ENCODE measurements at regions not wholly inside any gene's neighbourhood (a gene's known extent, or its start where the extent isn't known, plus 50 kb on each side); places are given as distances from the start of the nearest gene placed in this dataset.

GRCh38 chrX:117053260-117053659 lies 590.5 kb upstream of the CT83 start:
- no peak overlapping the region for H3K4me3 Mint-ChIP-seq
- no peak overlapping the region for H3K27ac Mint-ChIP-seq
- peaks cover 5% of the 10 kb centered on the region for H3K9me3 Mint-ChIP-seq (ENCODE audit: low read depth)
- no peaks in the 10 kb centered on the region for H3K4me1 Mint-ChIP-seq
- ChIA-PET POLR2A (no interaction called here), CTCF (no interaction called here)
- intact Hi-C loops (cut with DNase I, micrococcal nuclease) = no loop called here
- DNase-seq (no peak), ATAC-seq (no peak)
- no peaks in the 10 kb centered on the region for H3K36me3 Mint-ChIP-seq (ENCODE audit: low read depth)
- H3K27me3 Mint-ChIP-seq = no peaks in the 10 kb centered on the region

DNA sequence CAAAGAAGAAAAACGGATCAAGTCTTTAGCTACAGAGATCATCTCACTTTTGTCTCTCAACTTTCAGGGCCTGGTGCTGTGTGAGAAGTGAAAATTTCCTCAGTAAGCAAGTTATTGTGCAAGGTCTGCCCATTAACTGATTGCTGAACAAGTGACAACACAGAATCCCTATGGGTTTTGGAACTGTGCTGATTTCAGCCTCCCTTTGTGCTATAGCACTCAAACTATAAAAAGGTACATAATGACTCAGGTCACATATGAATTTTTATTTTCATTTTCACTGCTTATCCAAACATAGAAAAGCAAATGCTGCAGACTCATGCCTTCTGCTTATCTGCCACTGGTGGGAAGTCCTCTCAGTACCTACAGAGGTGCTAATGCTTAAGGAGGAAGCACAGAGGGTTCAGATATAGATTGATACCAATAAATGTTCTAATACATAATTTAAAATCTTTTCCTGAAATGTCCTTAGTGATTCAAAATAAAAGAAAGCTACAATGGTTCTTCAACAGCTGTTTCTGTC lies 576.2 kb upstream of the CT83 start:
- H3K4me1 Mint-ChIP-seq = no peaks in the 10 kb centered on the region
- intact Hi-C loops (cut with DNase I, micrococcal nuclease) = no loop called here
- POLR2A ChIA-PET = no interaction called here

DNA sequence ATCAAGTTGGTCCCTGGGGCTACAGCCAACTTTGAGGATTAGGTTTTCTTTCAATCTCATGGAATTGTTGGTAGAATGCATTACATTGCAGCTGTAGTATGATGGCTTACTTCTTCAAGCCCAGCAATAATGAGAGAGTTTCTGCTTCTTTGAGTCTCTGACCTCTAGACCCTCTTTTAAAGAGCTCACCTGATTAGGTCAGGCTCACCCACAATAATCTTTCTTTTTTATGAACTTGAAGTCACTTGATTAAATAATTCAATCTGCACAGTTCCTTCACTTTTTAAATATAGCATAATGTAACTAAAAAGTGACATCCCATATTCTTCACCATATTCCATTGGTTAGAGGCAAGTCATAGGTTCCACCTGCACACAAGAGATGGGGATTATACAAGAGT lies 547.5 kb upstream of the CT83 start:
- Mint-ChIP-seq H3K36me3 (ENCODE audit: low read depth) (no peaks in the 10 kb centered on the region), H3K9me3 (ENCODE audit: low read depth) (peaks cover 4% of the 10 kb centered on the region), H3K27me3 (no peaks in the 10 kb centered on the region), H3K27ac (no peak overlapping the region), H3K4me1 (no peaks in the 10 kb centered on the region), H3K4me3 (no peak overlapping the region)
- POLR2A ChIA-PET = no interaction called here
- intact Hi-C loops (cut with DNase I, micrococcal nuclease) = no loop called here
- CTCF ChIA-PET = interaction anchor here (0.7 kb wide), 1 partner anchor 611 kb away, joined by 3 read pairs; no protein-coding TSS in a partner anchor
- DNase-seq = no peak
- ATAC-seq = no peak

More for the DNA sequence above, 576.2 kb upstream of the CT83 start:
- Mint-ChIP-seq H3K36me3 (ENCODE audit: low read depth) (no peaks in the 10 kb centered on the region), H3K27ac (no peak overlapping the region), H3K27me3 (no peaks in the 10 kb centered on the region), H3K9me3 (ENCODE audit: low read depth) (no peaks in the 10 kb centered on the region), H3K4me3 (no peak overlapping the region)
- ATAC-seq (no peak), DNase-seq (no peak)
- CTCF ChIA-PET = no interaction called here

DNA sequence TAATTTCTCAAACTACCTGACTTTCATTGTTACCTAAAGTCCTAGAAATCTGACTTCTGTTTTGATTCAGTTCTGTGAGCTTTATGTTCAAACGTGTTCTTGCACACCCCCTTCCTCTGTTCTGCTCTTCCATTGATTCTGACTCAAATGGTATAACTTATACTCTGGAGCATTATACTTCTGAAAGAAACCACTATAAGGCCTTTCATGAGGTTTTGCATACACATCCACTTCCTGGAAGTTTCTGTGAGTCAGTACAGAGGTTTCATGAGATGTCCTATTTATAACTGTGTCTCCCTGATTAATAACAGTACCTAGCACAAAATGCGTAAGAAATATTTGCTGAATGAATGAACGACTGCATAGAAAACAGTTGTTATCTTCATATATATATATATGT lies 540.2 kb upstream of the CT83 start:
- CTCF ChIA-PET = no interaction called here
- H3K4me1 Mint-ChIP-seq = no peaks in the 10 kb centered on the region
- H3K36me3 Mint-ChIP-seq (ENCODE audit: low read depth) = no peaks in the 10 kb centered on the region
- DNase-seq = no peak
- peaks cover 3% of the 10 kb centered on the region for H3K9me3 Mint-ChIP-seq (ENCODE audit: low read depth)
- ATAC-seq = no peak
- intact Hi-C loops (cut with DNase I, micrococcal nuclease) = no loop called here
- H3K27ac Mint-ChIP-seq = no peak overlapping the region
- no peak overlapping the region for H3K4me3 Mint-ChIP-seq
- no peaks in the 10 kb centered on the region for H3K27me3 Mint-ChIP-seq
- POLR2A ChIA-PET = no interaction called here

GRCh38 chrX:116975517-116975916 lies 512.7 kb upstream of the CT83 start:
- no peaks in the 10 kb centered on the region for H3K36me3 Mint-ChIP-seq (ENCODE audit: low read depth)
- DNase-seq (no peak), ATAC-seq (no peak)
- ChIA-PET POLR2A (no interaction called here), CTCF (no interaction called here)
- no peaks in the 10 kb centered on the region for H3K4me1 Mint-ChIP-seq
- no peaks in the 10 kb centered on the region for H3K9me3 Mint-ChIP-seq (ENCODE audit: low read depth)
- H3K27me3 Mint-ChIP-seq = no peaks in the 10 kb centered on the region
- H3K27ac Mint-ChIP-seq = no peak overlapping the region
- intact Hi-C loops (cut with DNase I, micrococcal nuclease) = no loop called here
- no peak overlapping the region for H3K4me3 Mint-ChIP-seq

DNA sequence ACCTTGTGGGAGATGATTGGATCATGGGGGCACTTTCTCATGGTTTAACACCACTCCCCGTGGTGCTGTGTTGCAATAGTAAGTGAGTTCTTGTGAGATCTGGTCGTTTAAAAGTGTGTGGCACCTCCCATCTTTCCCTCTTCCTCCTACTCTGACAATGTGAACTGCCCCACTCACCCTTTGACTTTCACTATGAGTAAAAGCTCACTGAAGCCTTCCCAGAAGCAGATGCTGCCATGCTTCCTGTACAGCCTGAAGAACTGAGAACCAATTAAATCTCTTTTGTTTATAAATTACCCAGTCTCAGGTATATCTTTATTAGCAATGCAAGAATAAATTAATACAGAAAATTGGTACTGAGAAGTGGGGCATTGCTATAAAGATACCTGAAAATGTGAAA lies 509.6 kb upstream of the CT83 start:
- ChIA-PET CTCF (no interaction called here), POLR2A (no interaction called here)
- no peaks in the 10 kb centered on the region for H3K4me1 Mint-ChIP-seq
- no peaks in the 10 kb centered on the region for H3K36me3 Mint-ChIP-seq (ENCODE audit: low read depth)
- DNase-seq = no peak
- H3K27ac Mint-ChIP-seq = no peak overlapping the region
- H3K4me3 Mint-ChIP-seq = no peak overlapping the region
- intact Hi-C loops (cut with DNase I, micrococcal nuclease) = no loop called here
- ATAC-seq = no peak
- H3K9me3 Mint-ChIP-seq (ENCODE audit: low read depth) = no peaks in the 10 kb centered on the region
- H3K27me3 Mint-ChIP-seq = no peaks in the 10 kb centered on the region

GRCh38 chrX:116961872-116962582 lies 499.3 kb upstream of the CT83 start:
- Mint-ChIP-seq H3K4me1 (no peaks in the 10 kb centered on the region), H3K27me3 (no peaks in the 10 kb centered on the region), H3K9me3 (ENCODE audit: low read depth) (no peaks in the 10 kb centered on the region), H3K27ac (no peak overlapping the region), H3K4me3 (no peak overlapping the region), H3K36me3 (ENCODE audit: low read depth) (no peaks in the 10 kb centered on the region)
- no peak for ATAC-seq
- intact Hi-C loops (cut with DNase I, micrococcal nuclease) = no loop called here
- DNase-seq = no peak
- ChIA-PET CTCF (interaction anchor here (0.6 to 0.7 kb wide), 2 partner anchors 32 to 425 kb away, joined by 3 to 4 read pairs; no protein-coding TSS in a partner anchor), POLR2A (no interaction called here)

GRCh38 chrX:116930311-116930710 lies 467.5 kb upstream of the CT83 start:
- CTCF ChIA-PET = no interaction called here
- Mint-ChIP-seq H3K36me3 (ENCODE audit: low read depth) (no peaks in the 10 kb centered on the region), H3K4me1 (no peaks in the 10 kb centered on the region), H3K4me3 (no peak overlapping the region), H3K9me3 (ENCODE audit: low read depth) (no peaks in the 10 kb centered on the region), H3K27me3 (no peaks in the 10 kb centered on the region), H3K27ac (no peak overlapping the region)
- POLR2A ChIA-PET = no interaction called here
- intact Hi-C loops (cut with DNase I, micrococcal nuclease) = no loop called here
- no peak for DNase-seq
- no peak for ATAC-seq

GRCh38 chrX:116897526-116897925 lies 434.8 kb upstream of the CT83 start:
- H3K27ac Mint-ChIP-seq = no peak overlapping the region
- intact Hi-C loops (cut with DNase I, micrococcal nuclease) = no loop called here
- H3K27me3 Mint-ChIP-seq = no peaks in the 10 kb centered on the region
- no peaks in the 10 kb centered on the region for H3K9me3 Mint-ChIP-seq (ENCODE audit: low read depth)
- H3K36me3 Mint-ChIP-seq (ENCODE audit: low read depth) = no peaks in the 10 kb centered on the region
- H3K4me1 Mint-ChIP-seq = no peaks in the 10 kb centered on the region
- ChIA-PET POLR2A (no interaction called here), CTCF (no interaction called here)
- ATAC-seq (no peak), DNase-seq (no peak)
- no peak overlapping the region for H3K4me3 Mint-ChIP-seq

GRCh38 chrX:116881961-116882360 lies 419.2 kb upstream of the CT83 start:
- ChIA-PET POLR2A (no interaction called here), CTCF (no interaction called here)
- ATAC-seq (no peak), DNase-seq (no peak)
- no peaks in the 10 kb centered on the region for H3K27me3 Mint-ChIP-seq
- no peak overlapping the region for H3K4me3 Mint-ChIP-seq
- no peaks in the 10 kb centered on the region for H3K36me3 Mint-ChIP-seq (ENCODE audit: low read depth)
- intact Hi-C loops (cut with DNase I, micrococcal nuclease) = no loop called here
- no peaks in the 10 kb centered on the region for H3K4me1 Mint-ChIP-seq
- peaks cover 4% of the 10 kb centered on the region for H3K9me3 Mint-ChIP-seq (ENCODE audit: low read depth)
- no peak overlapping the region for H3K27ac Mint-ChIP-seq

- H3K4me3 Mint-ChIP-seq = no peak overlapping the region
- ChIA-PET CTCF (no interaction called here), POLR2A (no interaction called here)
- no peaks in the 10 kb centered on the region for H3K27me3 Mint-ChIP-seq
- no peaks in the 10 kb centered on the region for H3K36me3 Mint-ChIP-seq (ENCODE audit: low read depth)
- no peaks in the 10 kb centered on the region for H3K4me1 Mint-ChIP-seq
- intact Hi-C loops (cut with DNase I, micrococcal nuclease) = no loop called here
- DNase-seq (no peak), ATAC-seq (no peak)
- H3K27ac Mint-ChIP-seq = no peak overlapping the region
- peaks cover 2% of the 10 kb centered on the region for H3K9me3 Mint-ChIP-seq (ENCODE audit: low read depth)
These were observed 410.9 kb upstream of the CT83 start for GRCh38 chrX:116873671-116874070.

DNA sequence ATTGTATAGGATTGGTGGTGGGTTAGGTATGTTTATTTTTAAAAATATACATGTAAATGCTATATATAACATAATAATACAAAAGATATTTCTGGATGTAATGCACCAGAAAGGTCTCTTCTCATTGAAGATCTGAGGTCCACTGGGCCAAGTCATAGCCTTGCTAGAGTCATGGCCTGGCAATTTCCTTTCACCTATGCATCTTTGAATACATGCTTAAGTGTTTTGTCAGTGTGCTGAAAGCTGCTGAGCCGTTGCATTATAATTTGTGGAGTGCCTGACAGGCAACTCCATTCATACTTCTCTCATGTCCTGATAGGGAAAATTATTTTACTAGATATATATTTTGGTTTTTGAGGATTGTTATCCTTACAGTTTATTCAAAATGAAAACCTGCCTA lies 410.2 kb upstream of the CT83 start:
- no peaks in the 10 kb centered on the region for H3K36me3 Mint-ChIP-seq (ENCODE audit: low read depth)
- DNase-seq = no peak
- H3K9me3 Mint-ChIP-seq (ENCODE audit: low read depth) = peaks cover 2% of the 10 kb centered on the region
- no peak for ATAC-seq
- no peaks in the 10 kb centered on the region for H3K4me1 Mint-ChIP-seq
- H3K4me3 Mint-ChIP-seq = no peak overlapping the region
- H3K27me3 Mint-ChIP-seq = no peaks in the 10 kb centered on the region
- intact Hi-C loops (cut with DNase I, micrococcal nuclease) = no loop called here
- ChIA-PET POLR2A (no interaction called here), CTCF (no interaction called here)
- no peak overlapping the region for H3K27ac Mint-ChIP-seq

DNA sequence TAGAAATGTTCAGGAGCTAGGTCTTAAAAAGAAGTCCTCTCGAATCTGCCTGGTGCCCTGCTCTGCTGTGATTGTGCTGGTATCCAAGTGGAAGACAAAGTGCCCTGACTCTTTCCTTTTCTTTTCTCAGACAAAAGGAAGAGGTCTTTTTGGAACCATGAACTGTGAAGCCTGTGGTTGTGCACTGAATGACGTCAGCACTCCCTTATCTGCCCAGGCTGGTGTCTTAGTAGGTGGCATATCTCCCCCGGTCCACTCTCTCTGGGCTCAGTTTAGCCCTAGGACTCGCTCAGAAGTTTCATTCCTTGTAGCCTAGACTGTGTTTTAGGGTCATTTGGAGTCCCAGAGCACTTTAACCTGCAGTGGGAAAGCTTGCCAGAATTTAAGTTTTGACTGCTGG lies 400.3 kb upstream of the CT83 start:
- H3K4me3 Mint-ChIP-seq = no peak overlapping the region
- ATAC-seq (no peak), DNase-seq (no peak)
- no peak overlapping the region for H3K27ac Mint-ChIP-seq
- intact Hi-C loops (cut with DNase I, micrococcal nuclease) = no loop called here
- no peaks in the 10 kb centered on the region for H3K4me1 Mint-ChIP-seq
- no peaks in the 10 kb centered on the region for H3K36me3 Mint-ChIP-seq (ENCODE audit: low read depth)
- no peaks in the 10 kb centered on the region for H3K9me3 Mint-ChIP-seq (ENCODE audit: low read depth)
- no peaks in the 10 kb centered on the region for H3K27me3 Mint-ChIP-seq
- POLR2A ChIA-PET = no interaction called here
- CTCF ChIA-PET = no interaction called here

All from activated CD4-positive, alpha-beta T cell treated with anti-CD3 and anti-CD28 coated beads for 36 hours (primary cell).